NCI-H2107 treated with DMSO at 0.1 percent for 48 hours (cell line): ENCODE measurements at regions not wholly inside any gene's neighbourhood (a gene's known extent, or its start where the extent isn't known, plus 50 kb on each side); places are given as distances from the start of the nearest gene placed in this dataset.

Experiments
- DNase-seq: peaks from one replicate; lab custom pipeline; 2025; ENCODE audit not compliant: unreplicated experiment; lab: John Stamatoyannopoulos, UW

DNA sequence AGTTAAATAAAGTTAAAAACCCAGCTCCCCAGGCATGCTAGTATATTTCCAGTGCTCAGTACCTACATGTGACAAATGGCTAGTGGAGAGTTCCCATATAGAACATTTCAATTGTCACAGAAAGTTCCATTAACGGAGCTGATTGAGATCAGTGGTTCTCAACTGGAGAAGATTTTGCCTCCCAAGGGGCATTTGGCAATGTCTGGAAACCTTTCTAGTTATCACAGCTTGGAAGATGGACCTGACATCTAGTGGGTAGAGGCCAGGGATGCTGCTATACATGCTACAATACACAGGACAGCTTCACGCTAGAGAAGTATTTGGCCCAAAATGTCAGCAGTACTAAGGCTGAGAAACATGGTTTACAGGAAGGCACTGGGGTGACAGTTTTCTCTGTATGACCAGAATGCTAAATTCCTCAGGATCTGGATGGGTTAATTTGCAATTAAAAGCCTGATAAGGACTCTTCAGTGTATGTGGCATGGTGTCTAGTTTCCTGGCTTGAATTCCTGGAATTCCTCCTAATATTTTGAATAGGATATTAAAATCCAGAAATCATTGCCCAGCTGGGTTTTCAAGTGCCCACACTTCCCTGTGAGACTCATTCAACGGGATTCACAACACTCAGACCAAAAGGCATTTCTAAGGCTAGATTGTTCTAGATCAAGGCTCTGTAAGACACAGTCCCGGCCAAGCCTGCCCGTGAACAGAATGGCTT, 84.7 kb upstream of the SALL4 start:
- no peak for DNase-seq

DNA sequence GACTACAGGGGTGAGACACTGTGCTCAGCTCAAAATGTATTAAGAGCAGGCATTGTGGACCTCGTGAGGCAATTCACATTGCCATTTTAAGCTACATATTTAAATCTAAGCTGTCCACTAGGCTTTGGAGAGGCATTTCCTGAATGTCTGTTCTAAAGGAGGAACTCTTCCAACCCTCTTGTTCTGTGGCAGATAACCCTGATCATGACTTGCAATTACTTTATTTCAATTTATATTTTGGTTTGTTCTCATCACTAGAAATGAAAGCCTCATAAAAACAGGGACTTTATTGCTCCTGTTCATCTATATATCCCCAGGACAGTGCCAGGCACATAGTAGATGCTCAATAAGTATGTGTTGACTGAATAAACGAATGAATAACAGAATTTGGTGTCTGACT, 84.0 kb upstream of the SALL4 start:
- DNase-seq: no peak

- DNase-seq: no peak
Observed at GRCh38 chr20:51884561-51884960, 82.2 kb upstream of the SALL4 start.

DNA sequence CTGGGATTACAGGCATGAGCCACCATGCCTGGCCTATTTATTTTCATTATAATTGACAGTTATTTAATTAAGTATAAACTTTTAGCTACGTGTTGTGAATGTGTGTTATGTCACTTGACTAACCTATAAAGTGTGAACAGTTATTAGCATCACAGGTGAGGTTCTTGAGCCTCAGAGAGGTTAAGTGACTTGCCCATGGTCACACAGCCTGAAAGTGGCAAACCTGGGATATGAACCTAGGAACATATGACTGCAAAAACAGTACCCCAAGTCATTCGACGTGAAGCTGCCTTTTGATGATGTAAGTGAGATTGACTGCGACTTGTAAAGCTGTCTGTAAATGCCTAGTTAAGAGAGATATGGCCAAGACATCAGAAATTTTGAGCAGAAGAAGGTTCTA, 77.9 kb upstream of the SALL4 start:
- DNase-seq: no peak

DNA sequence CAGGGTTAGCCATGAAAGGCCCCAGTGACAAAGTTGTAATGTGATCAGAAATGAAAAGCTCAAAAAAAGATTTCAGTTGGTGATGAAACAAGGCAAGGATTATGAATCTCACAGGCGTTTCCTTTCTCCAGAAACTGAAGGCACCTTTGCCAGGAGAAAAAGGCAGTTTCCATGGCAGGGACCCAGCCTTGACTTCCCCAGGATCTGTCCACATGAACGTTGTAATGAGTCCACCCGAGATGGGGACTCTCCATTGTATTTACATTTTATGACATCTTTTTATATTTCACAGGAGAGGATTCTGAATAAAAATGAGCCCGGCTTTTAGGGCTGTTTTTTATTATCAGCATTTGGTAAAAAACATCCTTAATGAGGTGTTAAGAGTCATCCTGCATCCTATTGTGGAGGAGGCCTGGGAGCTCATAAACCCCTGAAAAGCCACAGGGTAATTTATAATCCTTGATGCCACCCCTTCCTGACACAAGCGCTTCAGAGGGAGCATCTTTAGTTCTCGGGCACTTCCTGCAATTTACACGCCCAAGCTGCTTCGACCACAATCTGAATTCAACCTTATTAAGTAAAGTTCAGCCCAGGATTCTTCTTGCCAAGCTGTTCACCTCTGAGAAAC, 74.1 kb upstream of the SALL4 start:
- no peak for DNase-seq

- no peak for DNase-seq
Observed at GRCh38 chr20:51873652-51874051, 71.3 kb upstream of the SALL4 start.

DNA sequence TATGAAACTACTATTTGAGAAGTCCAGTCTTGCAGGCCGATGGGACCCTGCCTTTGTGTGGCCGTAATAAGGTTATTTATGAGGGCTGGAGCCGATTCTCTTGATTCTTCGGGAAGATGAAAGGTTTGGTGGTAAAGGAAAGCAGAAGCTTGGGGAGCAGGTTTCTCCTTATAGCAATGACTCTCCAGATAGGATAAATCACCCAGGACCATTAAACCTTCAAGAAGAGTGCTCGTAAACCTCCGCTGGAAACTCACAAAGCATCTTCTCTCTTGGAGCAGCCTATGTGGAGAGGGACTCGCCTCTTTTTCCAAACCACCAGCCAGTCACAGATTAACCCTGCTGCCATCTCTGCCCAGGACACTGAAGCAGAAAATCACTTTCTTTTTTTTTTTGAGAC, 69.6 kb upstream of the SALL4 start:
- DNase-seq: no peak

- no peak for DNase-seq
Observed at GRCh38 chr20:51869002-51869401, 66.7 kb upstream of the SALL4 start.

- no peak for DNase-seq
Observed at GRCh38 chr20:51867251-51867650, 64.9 kb upstream of the SALL4 start.

- no peak for DNase-seq
Observed at GRCh38 chr20:51864967-51865366, 62.6 kb upstream of the SALL4 start.

- no peak for DNase-seq
Observed at GRCh38 chr20:51862796-51863195, 60.5 kb upstream of the SALL4 start.

DNA sequence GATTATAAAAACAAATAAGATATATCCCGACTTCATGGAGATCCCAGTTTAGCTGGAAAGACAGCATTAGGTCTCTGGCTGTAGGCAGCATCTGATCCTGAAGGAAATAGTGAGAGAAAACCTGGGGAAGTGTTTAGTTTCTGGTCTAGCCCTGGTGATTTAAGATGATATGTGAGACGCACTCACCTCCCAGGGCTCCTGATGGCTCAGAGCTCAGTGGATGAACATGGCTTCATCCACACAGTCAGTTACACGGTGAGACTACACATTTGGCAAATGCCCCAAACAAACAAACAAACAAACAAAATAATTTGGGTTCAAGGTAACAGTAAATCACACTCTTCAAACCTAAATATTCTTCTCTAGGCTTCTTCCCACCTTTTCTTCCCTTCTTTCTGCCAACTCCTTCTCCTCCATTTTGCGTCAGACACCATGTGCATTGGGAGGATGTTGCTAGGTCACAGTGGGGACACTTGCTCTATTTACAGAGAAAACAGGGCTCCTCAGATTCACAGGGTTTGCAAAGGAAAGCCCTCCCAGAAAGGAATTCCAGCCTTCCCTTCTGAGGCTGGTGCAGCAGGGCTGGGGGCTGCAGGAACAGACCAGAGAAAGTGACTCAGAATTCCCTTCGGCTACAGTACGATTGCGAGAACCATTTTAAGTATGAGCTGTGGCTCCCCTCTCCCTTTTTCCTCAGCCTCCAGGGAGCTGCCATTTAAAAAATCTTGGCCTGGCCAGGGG, 59.6 kb upstream of the SALL4 start:
- no peak for DNase-seq

DNA sequence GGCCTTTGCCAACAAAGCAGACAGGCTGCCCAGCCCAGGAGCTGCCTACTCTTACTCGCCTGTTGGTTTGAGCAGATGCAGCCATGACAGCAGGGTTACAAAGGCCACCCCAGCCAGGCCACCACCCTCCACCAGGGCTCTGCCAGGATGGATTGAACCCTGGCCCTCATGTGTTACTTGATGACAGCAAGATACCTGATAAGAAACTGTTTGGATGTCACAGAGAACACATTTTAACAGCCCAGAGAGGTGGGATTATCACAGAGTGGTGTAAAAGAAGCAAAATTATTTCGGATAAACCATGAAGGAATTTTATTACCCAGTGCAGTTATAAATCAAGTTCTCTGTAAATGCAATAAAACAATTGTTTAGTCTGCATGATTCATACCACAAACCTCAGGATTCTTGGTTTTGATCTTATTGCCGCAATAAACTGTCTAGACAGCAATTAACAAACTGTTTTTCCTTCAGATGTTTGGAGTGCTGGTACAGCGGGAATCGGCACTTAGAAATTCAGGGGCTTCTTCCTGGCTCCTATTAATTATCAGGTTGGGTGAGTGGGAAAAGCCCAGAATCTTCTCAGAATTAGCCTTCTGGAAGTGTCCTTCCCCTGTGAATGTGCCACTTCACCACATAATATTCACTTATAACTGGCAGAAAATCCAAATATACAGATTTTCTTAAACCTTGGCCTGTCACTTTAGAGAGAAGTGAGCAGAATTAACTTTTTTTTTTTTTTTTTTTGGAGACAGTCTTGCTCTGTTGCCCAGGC, 58.0 kb upstream of the SALL4 start:
- DNase-seq: no peak

DNA sequence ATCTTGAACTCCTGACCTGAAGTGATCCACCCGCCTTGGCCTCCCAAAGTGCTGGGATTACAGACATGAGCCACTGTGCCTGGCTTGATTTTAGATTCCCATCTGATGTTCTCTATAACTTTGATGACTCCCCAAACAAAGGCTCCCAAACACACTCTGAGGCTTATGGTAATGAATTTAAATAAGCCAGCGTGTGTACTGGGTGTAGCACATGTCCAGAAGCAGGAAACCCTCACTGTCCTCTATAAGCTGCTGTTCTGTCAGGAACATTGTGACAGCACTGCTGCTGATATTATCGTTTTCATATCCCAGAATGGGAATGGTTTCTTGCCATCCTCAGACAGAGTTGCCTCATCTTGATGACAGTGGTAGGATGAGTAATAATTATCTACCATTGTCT, 54.1 kb upstream of the SALL4 start:
- DNase-seq: no peak

- DNase-seq: no peak
Observed at GRCh38 chr20:51854921-51855320, 52.6 kb upstream of the SALL4 start.
